PC-9 (cell line): ENCODE measurements at regions not wholly inside any gene's neighbourhood (a gene's known extent, or its start where the extent isn't known, plus 50 kb on each side); places are given as distances from the start of the nearest gene placed in this dataset.

Experiments
- BruUV-seq: library from RNA; stranded (reverse); fragments of 400-500 nt; replicated peaks from 2 replicates; lab custom pipeline; 2021; lab: Mats Ljungman, UMichigan
- CTCF ChIA-PET: fragments of 300-600 bp; sonication (Branson Sonifier 250); formaldehyde crosslinking; loops from one replicate; lab custom pipeline; 2022; ENCODE audit warnings: antibody characterized with exemption; lab: Charles Lee
- POLR2A ChIA-PET: fragments of 300-600 bp; sonication (Branson Sonifier 250); formaldehyde crosslinking; loops from one replicate; lab custom pipeline; 2022; ENCODE audit warnings: antibody characterized with exemption; ENCODE audit not compliant: unreplicated experiment; lab: Charles Lee
- DNase-seq, 2 experiments: peaks; one replicate each; pipeline versions ENCODE4 v3.0.0 to v3.0.0-alpha.2; 2015 to 2022; ENCODE audit warnings: mixed read lengths in 1 of 2
- H2AFZ ChIP-seq: fragments of 200-600 bp; sonication (generic); 2 replicates; pipeline ENCODE4 v1.8.1; 2017; ENCODE audit warnings: antibody characterized with exemption
- H3F3A ChIP-seq: fragments of 200-600 bp; sonication (generic); 2 replicates; pipeline ENCODE4 v1.8.1; 2017; ENCODE audit warnings: antibody characterized with exemption, mild to moderate bottlenecking, low read depth; ENCODE audit not compliant: insufficient read depth
- H3K27ac ChIP-seq: fragments of 200-600 bp; sonication (generic); 2 replicates; pipeline ENCODE4 v1.6.1; 2016; ENCODE audit warnings: mixed run types
- H3K27me3 ChIP-seq: fragments of 200-600 bp; sonication (generic); 2 replicates; pipeline ENCODE4 v1.6.1; 2016; ENCODE audit warnings: low read depth, mixed run types; ENCODE audit not compliant: insufficient read depth
- H3K36me3 ChIP-seq: fragments of 200-600 bp; sonication (generic); 2 replicates; pipeline ENCODE4 v1.6.1; 2016; ENCODE audit warnings: low read depth, mixed run types
- H3K4me1 ChIP-seq: fragments of 200-600 bp; sonication (generic); replicated peaks from 2 replicates; pipeline ENCODE4 v1.6.1; 2016; ENCODE audit warnings: mixed run types; ENCODE audit not compliant: insufficient read depth
- H3K4me2 ChIP-seq: fragments of 200-600 bp; sonication (generic); 2 replicates; pipeline ENCODE4 v1.6.1; 2017; ENCODE audit warnings: mixed run types
- H3K4me3 ChIP-seq: fragments of 200-600 bp; sonication (generic); 2 replicates; pipeline ENCODE4 v1.6.1; 2016; ENCODE audit warnings: mixed run types
- H3K79me2 ChIP-seq: fragments of 200-600 bp; sonication (generic); 2 replicates; pipeline ENCODE4 v1.6.1; 2017; ENCODE audit warnings: low read depth, mixed run types
- H3K9me2 ChIP-seq: fragments of 200-600 bp; sonication (generic); 2 replicates; pipeline ENCODE4 v1.8.1; 2017; ENCODE audit warnings: mild to moderate bottlenecking; ENCODE audit not compliant: insufficient read depth
- H3K9me3 ChIP-seq: fragments of 200-600 bp; sonication (generic); 2 replicates; pipeline ENCODE4 v1.8.1; 2016; ENCODE audit warnings: low read depth; ENCODE audit not compliant: insufficient read depth
- H4K20me1 ChIP-seq: fragments of 200-600 bp; sonication (generic); 2 replicates; pipeline ENCODE4 v1.8.1; 2017; ENCODE audit not compliant: insufficient read depth
- EZH2 ChIP-seq: fragments of 200-600 bp; sonication (generic); IDR thresholded peaks from 2 replicates; pipeline ENCODE4 v1.8.0; 2017; ENCODE audit warnings: antibody characterized with exemption, low read depth
- intact Hi-C: fragments of 100-400 bp; cut with micrococcal nuclease; formaldehyde crosslinking; loops from one replicate; pipeline ENCODE4 v1.10.0; 2022; ENCODE audit not compliant: unreplicated experiment
- TF ChIP-seq, protein P1 (sequence below): fragments of 200-600 bp; sonication (generic); conservative IDR thresholded peaks from 2 replicates; pipeline ENCODE4 v1.6.1; 2017; ENCODE audit warnings: mixed run types, antibody characterized with exemption, mild to moderate bottlenecking, moderate library complexity

GRCh38 chr1:90412563-90412962, 304.5 kb downstream of the BARHL2 start:
- intact Hi-C loops = no loop called here
- H3K79me2 ChIP-seq = no peaks in the 10 kb centered on the region
- no peak for TF ChIP-seq EZH2
- TF ChIP-seq, protein P1, sequence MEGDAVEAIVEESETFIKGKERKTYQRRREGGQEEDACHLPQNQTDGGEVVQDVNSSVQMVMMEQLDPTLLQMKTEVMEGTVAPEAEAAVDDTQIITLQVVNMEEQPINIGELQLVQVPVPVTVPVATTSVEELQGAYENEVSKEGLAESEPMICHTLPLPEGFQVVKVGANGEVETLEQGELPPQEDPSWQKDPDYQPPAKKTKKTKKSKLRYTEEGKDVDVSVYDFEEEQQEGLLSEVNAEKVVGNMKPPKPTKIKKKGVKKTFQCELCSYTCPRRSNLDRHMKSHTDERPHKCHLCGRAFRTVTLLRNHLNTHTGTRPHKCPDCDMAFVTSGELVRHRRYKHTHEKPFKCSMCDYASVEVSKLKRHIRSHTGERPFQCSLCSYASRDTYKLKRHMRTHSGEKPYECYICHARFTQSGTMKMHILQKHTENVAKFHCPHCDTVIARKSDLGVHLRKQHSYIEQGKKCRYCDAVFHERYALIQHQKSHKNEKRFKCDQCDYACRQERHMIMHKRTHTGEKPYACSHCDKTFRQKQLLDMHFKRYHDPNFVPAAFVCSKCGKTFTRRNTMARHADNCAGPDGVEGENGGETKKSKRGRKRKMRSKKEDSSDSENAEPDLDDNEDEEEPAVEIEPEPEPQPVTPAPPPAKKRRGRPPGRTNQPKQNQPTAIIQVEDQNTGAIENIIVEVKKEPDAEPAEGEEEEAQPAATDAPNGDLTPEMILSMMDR = no peak
- no peaks in the 10 kb centered on the region; the same call in 1 of the 2 replicates for H3K9me3 ChIP-seq
- DNase-seq = no peak
- no peaks in the 10 kb centered on the region for H3K9me2 ChIP-seq
- POLR2A ChIA-PET = no interaction called here
- no peaks in the 10 kb centered on the region for H3K36me3 ChIP-seq
- H3K4me2 ChIP-seq = no peak overlapping the region
- CTCF ChIA-PET = no interaction called here
- no peak overlapping the region for H2AFZ ChIP-seq
- H3K27me3 ChIP-seq = no peaks in the 10 kb centered on the region
- no peaks in the 10 kb centered on the region for H4K20me1 ChIP-seq
- BruUV-seq = no TSS peak
- H3F3A ChIP-seq = no peaks in the 10 kb centered on the region
- H3K27ac ChIP-seq = no peak overlapping the region
- no peaks in the 10 kb centered on the region for H3K4me1 ChIP-seq
- no peak overlapping the region for H3K4me3 ChIP-seq

- ChIA-PET CTCF (no interaction called here), POLR2A (no interaction called here)
- no peak overlapping the region for H2AFZ ChIP-seq
- H3K4me3 ChIP-seq = no peak overlapping the region
- no peak for TF ChIP-seq EZH2
- TF ChIP-seq, protein P1 = no peak
- H3K9me2 ChIP-seq = no peaks in the 10 kb centered on the region
- intact Hi-C loops = no loop called here
- no peaks in the 10 kb centered on the region for H3K79me2 ChIP-seq
- H3K9me3 ChIP-seq = no peaks in the 10 kb centered on the region; the same call in 1 of the 2 replicates
- no peak overlapping the region for H3K4me2 ChIP-seq
- no peaks in the 10 kb centered on the region for H3K4me1 ChIP-seq
- no peak for DNase-seq
- H4K20me1 ChIP-seq = no peaks in the 10 kb centered on the region
- H3F3A ChIP-seq = no peaks in the 10 kb centered on the region
- H3K36me3 ChIP-seq = no peaks in the 10 kb centered on the region
- H3K27ac ChIP-seq = no peak overlapping the region
- no peaks in the 10 kb centered on the region for H3K27me3 ChIP-seq
- BruUV-seq = no TSS peak
Measured at GRCh38 chr1:90411185-90411584, 305.9 kb downstream of the BARHL2 start.

GRCh38 chr1:90407737-90408136, 309.4 kb downstream of the BARHL2 start:
- POLR2A ChIA-PET = no interaction called here
- intact Hi-C loops = no loop called here
- DNase-seq = no peak
- H3K4me3 ChIP-seq = no peak overlapping the region
- peaks cover 7% of the 10 kb centered on the region for H3K9me3 ChIP-seq
- H3K9me2 ChIP-seq = no peaks in the 10 kb centered on the region
- peaks cover 12% of the 10 kb centered on the region for H3K4me1 ChIP-seq
- no peaks in the 10 kb centered on the region for H4K20me1 ChIP-seq
- BruUV-seq = no TSS peak
- H3K27me3 ChIP-seq = no peaks in the 10 kb centered on the region
- H2AFZ ChIP-seq = no peak overlapping the region
- TF ChIP-seq, protein P1 = no peak
- no peak for TF ChIP-seq EZH2
- no peak overlapping the region for H3K4me2 ChIP-seq
- CTCF ChIA-PET = no interaction called here
- no peak overlapping the region for H3K27ac ChIP-seq
- no peaks in the 10 kb centered on the region for H3F3A ChIP-seq
- H3K79me2 ChIP-seq = no peaks in the 10 kb centered on the region
- H3K36me3 ChIP-seq = no peaks in the 10 kb centered on the region
